ENCODE measurements at regions not wholly inside any gene's neighbourhood (a gene's known extent, or its start where the extent isn't known, plus 50 kb on each side); places are given as distances from the start of the nearest gene placed in this dataset.
A peak's percentile ranks its signal among the peaks of the same experiment; 100 is the strongest.

- H3K36me3 ChIP-seq, result no peaks in the 10 kb centered on the region
- no peaks in the 10 kb centered on the region for H3K27me3 ChIP-seq (ENCODE audit: low read depth)
- H3K4me3 ChIP-seq, result no peak overlapping the region
- no peak overlapping the region for H3K27ac ChIP-seq (replicated peaks)
- DNase-seq, result no peak
- TF ChIP-seq CTCF (IDR thresholded peaks at IDR 0.05; ENCODE audit: borderline replicate concordance), result no peak
- H3K4me1 ChIP-seq, result peaks cover 46% of the 10 kb centered on the region
- no peaks in the 10 kb centered on the region for H3K9me3 ChIP-seq (replicated peaks)
- intact Hi-C loops (cut with micrococcal nuclease), result no loop called here
Measured at GRCh38 chr9:136608348-136609159, 54.2 kb upstream of the EGFL7 start.

GRCh38 chr9:136607334-136607919 is 55.3 kb upstream of the EGFL7 start:
- TF ChIP-seq CTCF (IDR thresholded peaks at IDR 0.05; ENCODE audit: borderline replicate concordance), result no peak
- intact Hi-C loops (cut with micrococcal nuclease), result no loop called here

GRCh38 chr9:136606687-136607333 is 55.9 kb upstream of the EGFL7 start:
- no peak overlapping the region for H3K4me3 ChIP-seq
- DNase-seq, result no peak
- TF ChIP-seq CTCF (IDR thresholded peaks at IDR 0.05; ENCODE audit: borderline replicate concordance), result no peak
- no peaks in the 10 kb centered on the region for H3K36me3 ChIP-seq
- intact Hi-C loops (cut with micrococcal nuclease), result no loop called here
- H3K27me3 ChIP-seq (ENCODE audit: low read depth), result no peaks in the 10 kb centered on the region
- peaks cover 42% of the 10 kb centered on the region for H3K4me1 ChIP-seq
- H3K9me3 ChIP-seq (replicated peaks), result no peaks in the 10 kb centered on the region
- H3K27ac ChIP-seq (replicated peaks), result peak overlapping the region; percentile 82

More at GRCh38 chr9:136607334-136607919, 55.3 kb upstream of the EGFL7 start:
- no peak for DNase-seq
- Histone ChIP-seq H3K9me3 (replicated peaks) (no peaks in the 10 kb centered on the region), H3K4me1 (peaks cover 42% of the 10 kb centered on the region), H3K36me3 (no peaks in the 10 kb centered on the region), H3K27ac (replicated peaks) (no peak overlapping the region), H3K4me3 (no peak overlapping the region), H3K27me3 (ENCODE audit: low read depth) (no peaks in the 10 kb centered on the region)

GRCh38 chr9:136605988-136606660 is 56.6 kb upstream of the EGFL7 start:
- Histone ChIP-seq H3K36me3 (no peaks in the 10 kb centered on the region), H3K9me3 (replicated peaks) (no peaks in the 10 kb centered on the region), H3K27me3 (ENCODE audit: low read depth) (no peaks in the 10 kb centered on the region), H3K27ac (replicated peaks) (peak overlapping the region; percentile 82), H3K4me1 (peaks cover 42% of the 10 kb centered on the region), H3K4me3 (no peak overlapping the region)
- peak; percentile 41 for DNase-seq
- TF ChIP-seq CTCF (IDR thresholded peaks at IDR 0.05; ENCODE audit: borderline replicate concordance), result no peak
- intact Hi-C loops (cut with micrococcal nuclease), result no loop called here

GRCh38 chr9:136604823-136605525 is 57.7 kb upstream of the EGFL7 start:
- Histone ChIP-seq H3K36me3 (no peaks in the 10 kb centered on the region), H3K9me3 (replicated peaks) (no peaks in the 10 kb centered on the region), H3K4me3 (peak overlapping the region; percentile 23), H3K27ac (replicated peaks) (peak overlapping the region; percentile 82), H3K4me1 (peaks cover 46% of the 10 kb centered on the region), H3K27me3 (ENCODE audit: low read depth) (no peaks in the 10 kb centered on the region)
- DNase-seq, result no peak
- TF ChIP-seq CTCF (IDR thresholded peaks at IDR 0.05; ENCODE audit: borderline replicate concordance), result no peak
- intact Hi-C loops (cut with micrococcal nuclease), result no loop called here
